ENCODE measurements at regions not wholly inside any gene's neighbourhood (a gene's known extent, or its start where the extent isn't known, plus 50 kb on each side); places are given as distances from the start of the nearest gene placed in this dataset.

GRCh38 chr15:35756623-35757022, 210.7 kb upstream of the DPH6 start:
- Histone ChIP-seq H3K4me3 (ENCODE audit: low read depth, low read length) (no peak overlapping the region), H3K36me3 (replicated peaks) (no peaks in the 10 kb centered on the region), H3K27me3 (replicated peaks) (no peaks in the 10 kb centered on the region), H3K27ac (no peak overlapping the region)
- DNase-seq, result no peak
- in situ Hi-C loops (cut with HindIII; ENCODE audit: low pct_ligation_motif_present, low sequenced_read_pairs), result no loop called here
- TF ChIP-seq, protein P1, sequence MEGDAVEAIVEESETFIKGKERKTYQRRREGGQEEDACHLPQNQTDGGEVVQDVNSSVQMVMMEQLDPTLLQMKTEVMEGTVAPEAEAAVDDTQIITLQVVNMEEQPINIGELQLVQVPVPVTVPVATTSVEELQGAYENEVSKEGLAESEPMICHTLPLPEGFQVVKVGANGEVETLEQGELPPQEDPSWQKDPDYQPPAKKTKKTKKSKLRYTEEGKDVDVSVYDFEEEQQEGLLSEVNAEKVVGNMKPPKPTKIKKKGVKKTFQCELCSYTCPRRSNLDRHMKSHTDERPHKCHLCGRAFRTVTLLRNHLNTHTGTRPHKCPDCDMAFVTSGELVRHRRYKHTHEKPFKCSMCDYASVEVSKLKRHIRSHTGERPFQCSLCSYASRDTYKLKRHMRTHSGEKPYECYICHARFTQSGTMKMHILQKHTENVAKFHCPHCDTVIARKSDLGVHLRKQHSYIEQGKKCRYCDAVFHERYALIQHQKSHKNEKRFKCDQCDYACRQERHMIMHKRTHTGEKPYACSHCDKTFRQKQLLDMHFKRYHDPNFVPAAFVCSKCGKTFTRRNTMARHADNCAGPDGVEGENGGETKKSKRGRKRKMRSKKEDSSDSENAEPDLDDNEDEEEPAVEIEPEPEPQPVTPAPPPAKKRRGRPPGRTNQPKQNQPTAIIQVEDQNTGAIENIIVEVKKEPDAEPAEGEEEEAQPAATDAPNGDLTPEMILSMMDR (IDR thresholded peaks at IDR 0.05; ENCODE audit: low read depth, low read length, missing control alignments), result no peak

DNA sequence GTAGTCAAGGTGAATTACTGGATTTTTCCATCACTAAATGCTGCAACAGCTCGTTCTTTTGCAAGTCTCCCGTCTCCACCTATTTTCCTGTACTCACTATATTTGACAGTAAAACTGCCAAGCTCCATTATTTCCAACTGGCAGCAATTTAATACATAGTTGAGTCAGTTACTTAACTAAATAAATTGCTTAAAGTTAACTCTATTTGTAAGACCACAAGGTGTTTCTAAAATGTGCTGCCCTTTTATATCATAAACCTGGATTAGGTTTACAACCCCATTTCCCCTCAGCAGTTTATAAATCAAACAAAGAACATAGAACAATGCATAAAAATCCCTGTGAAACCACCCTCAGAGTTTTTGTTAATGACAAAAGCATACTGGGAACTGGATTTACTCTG, 211.4 kb upstream of the DPH6 start:
- TF ChIP-seq, protein P1 (IDR thresholded peaks at IDR 0.05; ENCODE audit: low read depth, low read length, missing control alignments), result no peak
- no peak overlapping the region for H3K4me3 ChIP-seq (ENCODE audit: low read depth, low read length)
- in situ Hi-C loops (cut with HindIII; ENCODE audit: low pct_ligation_motif_present, low sequenced_read_pairs), result no loop called here
- no peak overlapping the region for H3K27ac ChIP-seq
- H3K36me3 ChIP-seq (replicated peaks), result no peaks in the 10 kb centered on the region
- H3K27me3 ChIP-seq (replicated peaks), result no peaks in the 10 kb centered on the region
- no peak for DNase-seq

GRCh38 chr15:35757765-35758164, 211.8 kb upstream of the DPH6 start:
- DNase-seq, result no peak
- TF ChIP-seq, protein P1 (IDR thresholded peaks at IDR 0.05; ENCODE audit: low read depth, low read length, missing control alignments), result no peak
- H3K36me3 ChIP-seq (replicated peaks), result no peaks in the 10 kb centered on the region
- H3K27ac ChIP-seq, result no peak overlapping the region
- H3K27me3 ChIP-seq (replicated peaks), result no peaks in the 10 kb centered on the region
- no peak overlapping the region for H3K4me3 ChIP-seq (ENCODE audit: low read depth, low read length)
- in situ Hi-C loops (cut with HindIII; ENCODE audit: low pct_ligation_motif_present, low sequenced_read_pairs), result no loop called here

- Histone ChIP-seq H3K27ac (no peak overlapping the region), H3K4me3 (ENCODE audit: low read depth, low read length) (no peak overlapping the region), H3K36me3 (replicated peaks) (no peaks in the 10 kb centered on the region), H3K27me3 (replicated peaks) (no peaks in the 10 kb centered on the region)
- TF ChIP-seq, protein P1 (IDR thresholded peaks at IDR 0.05; ENCODE audit: low read depth, low read length, missing control alignments), result no peak
- in situ Hi-C loops (cut with HindIII; ENCODE audit: low pct_ligation_motif_present, low sequenced_read_pairs), result no loop called here
- no peak for DNase-seq
These were observed 218.9 kb upstream of the DPH6 start for GRCh38 chr15:35764661-35765519.

GRCh38 chr15:35768949-35769348, 223.0 kb upstream of the DPH6 start:
- in situ Hi-C loops (cut with HindIII; ENCODE audit: low pct_ligation_motif_present, low sequenced_read_pairs), result no loop called here
- Histone ChIP-seq H3K27me3 (replicated peaks) (no peaks in the 10 kb centered on the region), H3K36me3 (replicated peaks) (no peaks in the 10 kb centered on the region), H3K4me3 (ENCODE audit: low read depth, low read length) (no peak overlapping the region), H3K27ac (no peak overlapping the region)
- DNase-seq, result no peak
- TF ChIP-seq, protein P1 (IDR thresholded peaks at IDR 0.05; ENCODE audit: low read depth, low read length, missing control alignments), result no peak

DNA sequence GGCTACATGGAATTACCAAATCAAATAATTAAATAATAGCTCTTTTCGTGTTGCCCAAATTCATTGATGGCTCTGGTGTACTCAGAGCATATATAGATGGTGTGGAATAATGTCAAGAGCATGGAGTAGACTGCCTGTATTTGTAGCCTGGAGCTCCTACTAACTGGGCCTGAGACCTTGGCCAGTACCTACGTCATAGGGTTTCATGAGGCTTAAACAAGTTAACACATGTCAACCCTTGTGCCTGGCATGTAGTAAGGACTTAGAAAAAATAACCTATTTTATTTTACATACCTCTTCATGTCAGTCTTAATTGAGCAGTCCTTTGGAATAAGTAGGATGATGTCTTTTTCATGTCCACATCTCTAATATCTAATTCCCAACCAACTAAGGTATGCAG, 223.7 kb upstream of the DPH6 start:
- no peak for DNase-seq
- no peak overlapping the region for H3K27ac ChIP-seq
- TF ChIP-seq, protein P1 (IDR thresholded peaks at IDR 0.05; ENCODE audit: low read depth, low read length, missing control alignments), result no peak
- no peaks in the 10 kb centered on the region for H3K36me3 ChIP-seq (replicated peaks)
- H3K4me3 ChIP-seq (ENCODE audit: low read depth, low read length), result no peak overlapping the region
- H3K27me3 ChIP-seq (replicated peaks), result no peaks in the 10 kb centered on the region
- in situ Hi-C loops (cut with HindIII; ENCODE audit: low pct_ligation_motif_present, low sequenced_read_pairs), result no loop called here

Measured in brain microvascular endothelial cell (primary cell).